OCI-LY1 (cell line): ENCODE measurements at regions not wholly inside any gene's neighbourhood (a gene's known extent, or its start where the extent isn't known, plus 50 kb on each side); places are given as distances from the start of the nearest gene placed in this dataset.

Source experiments
- H2AFZ ChIP-seq: fragments of 200-600 bp; sonication (generic), shearing (Covaris generic); 2 replicates; pipeline ENCODE4 v1.6.0; 2014; ENCODE audit warnings: antibody characterized with exemption, mild to moderate bottlenecking, low read length
- H3F3A ChIP-seq: fragments of 200-600 bp; sonication (generic), shearing (Covaris generic); 2 replicates; pipeline ENCODE4 v1.6.0; 2014; ENCODE audit warnings: mild to moderate bottlenecking, antibody characterized with exemption, low read length, moderate library complexity; ENCODE audit not compliant: insufficient read depth
- H3K27ac ChIP-seq: fragments of 200-600 bp; sonication (generic); 2 replicates; pipeline ENCODE4 v1.5.1; 2014; ENCODE audit warnings: low read length, mixed run types, mild to moderate bottlenecking, low read depth; ENCODE audit not compliant: poor library complexity, severe bottlenecking
- H3K27me3 ChIP-seq: fragments of 200-600 bp; sonication (generic); 2 replicates; pipeline ENCODE4 v1.6.0; 2014; ENCODE audit warnings: antibody characterized with exemption, mild to moderate bottlenecking, low read length, moderate library complexity; ENCODE audit not compliant: insufficient read depth
- H3K36me3 ChIP-seq: fragments of 200-600 bp; sonication (generic); 2 replicates; pipeline ENCODE4 v1.6.1; 2014; ENCODE audit warnings: mild to moderate bottlenecking, antibody characterized with exemption, low read length, moderate library complexity, mixed read lengths; ENCODE audit not compliant: insufficient read depth
- H3K4me1 ChIP-seq: fragments of 200-600 bp; sonication (generic); 2 replicates; pipeline ENCODE4 v1.5.1; 2014; ENCODE audit warnings: mild to moderate bottlenecking, low read length, moderate library complexity; ENCODE audit not compliant: insufficient read depth, severe bottlenecking
- H3K4me2 ChIP-seq: fragments of 200-600 bp; sonication (generic), shearing (Covaris generic); 2 replicates; pipeline ENCODE4 v1.6.1; 2014; ENCODE audit warnings: low read length
- H3K4me3 ChIP-seq: fragments of 200-600 bp; sonication (generic); 2 replicates; pipeline ENCODE4 v1.5.1; 2014; ENCODE audit warnings: low read length, low read depth, mild to moderate bottlenecking, mixed read lengths; ENCODE audit not compliant: poor library complexity, severe bottlenecking
- H3K79me2 ChIP-seq: fragments of 200-600 bp; shearing (Covaris generic); 2 replicates; pipeline ENCODE4 v1.6.1; 2016; ENCODE audit warnings: mixed run types, low read length, mixed read lengths; ENCODE audit not compliant: insufficient read depth
- H3K9ac ChIP-seq: fragments of 200-600 bp; sonication (generic), shearing (Covaris generic); 2 replicates; pipeline ENCODE4 v1.6.1; 2014; ENCODE audit warnings: mild to moderate bottlenecking, low read length, mixed read lengths
- H3K9me2 ChIP-seq: fragments of 200-600 bp; sonication (generic), shearing (Covaris generic); 2 replicates; pipeline ENCODE4 v1.6.1; 2014; ENCODE audit warnings: low read depth, mild to moderate bottlenecking, low read length, mixed read lengths
- H3K9me3 ChIP-seq: fragments of 200-600 bp; shearing (Covaris generic); 2 replicates; pipeline ENCODE4 v1.6.1; 2014; ENCODE audit warnings: low read length, mixed read lengths
- H4K20me1 ChIP-seq: fragments of 200-600 bp; sonication (generic), shearing (Covaris generic); 2 replicates; pipeline ENCODE4 v1.6.0; 2016; ENCODE audit warnings: mild to moderate bottlenecking, low read length; ENCODE audit not compliant: insufficient read depth
- CTCF ChIP-seq: fragments of 200-600 bp; sonication (generic), shearing (Covaris generic); IDR thresholded peaks from 2 replicates; pipeline ENCODE4 v1.5.1; 2017; ENCODE audit warnings: mild to moderate bottlenecking, antibody characterized with exemption, low read length, moderate library complexity, mixed read lengths
- EZH2 ChIP-seq: fragments of 200-600 bp; sonication (generic), shearing (Covaris generic); IDR thresholded peaks from 2 replicates; pipeline ENCODE4 v1.8.0; 2017; ENCODE audit warnings: borderline replicate concordance, mixed run types, mild to moderate bottlenecking, antibody characterized with exemption, low read length, moderate library complexity, mixed read lengths

- H3K27ac ChIP-seq = no peak overlapping the region
- no peaks in the 10 kb centered on the region for H3K9me3 ChIP-seq
- no peaks in the 10 kb centered on the region for H3K4me1 ChIP-seq
- H3F3A ChIP-seq = no peaks in the 10 kb centered on the region
- no peak overlapping the region for H3K9ac ChIP-seq
- no peaks in the 10 kb centered on the region for H3K27me3 ChIP-seq
- H4K20me1 ChIP-seq = no peaks in the 10 kb centered on the region
- H3K36me3 ChIP-seq = no peaks in the 10 kb centered on the region
- H2AFZ ChIP-seq = no peak overlapping the region
- H3K79me2 ChIP-seq = no peaks in the 10 kb centered on the region
- H3K9me2 ChIP-seq = no peaks in the 10 kb centered on the region
- H3K4me2 ChIP-seq = no peak overlapping the region
- H3K4me3 ChIP-seq = no peak overlapping the region
- TF ChIP-seq CTCF (no peak), EZH2 (no peak)
Measured at GRCh38 chr9:135356796-135357195, 122.8 kb upstream of the PPP1R26 start.

GRCh38 chr9:135357863-135358551 lies 121.6 kb upstream of the PPP1R26 start:
- Histone ChIP-seq H3K27me3 (no peaks in the 10 kb centered on the region), H3K9ac (no peak overlapping the region), H4K20me1 (no peaks in the 10 kb centered on the region), H2AFZ (no peak overlapping the region), H3K4me3 (no peak overlapping the region), H3K27ac (no peak overlapping the region), H3K4me2 (no peak overlapping the region), H3K9me3 (no peaks in the 10 kb centered on the region), H3K9me2 (no peaks in the 10 kb centered on the region), H3F3A (no peaks in the 10 kb centered on the region), H3K4me1 (no peaks in the 10 kb centered on the region), H3K79me2 (no peaks in the 10 kb centered on the region), H3K36me3 (no peaks in the 10 kb centered on the region)
- no peak for TF ChIP-seq EZH2
- TF ChIP-seq CTCF = no peak

GRCh38 chr9:135358552-135358940 lies 121.0 kb upstream of the PPP1R26 start:
- no peak overlapping the region for H3K4me3 ChIP-seq
- no peak for TF ChIP-seq EZH2
- no peak for TF ChIP-seq CTCF

More at GRCh38 chr9:135358552-135358940, 121.0 kb upstream of the PPP1R26 start:
- Histone ChIP-seq H3K4me1 (no peaks in the 10 kb centered on the region), H3K27ac (no peak overlapping the region), H4K20me1 (no peaks in the 10 kb centered on the region), H3F3A (no peaks in the 10 kb centered on the region), H3K9me3 (no peaks in the 10 kb centered on the region), H2AFZ (no peak overlapping the region), H3K27me3 (no peaks in the 10 kb centered on the region; the same call in 1 of the 2 replicates), H3K36me3 (no peaks in the 10 kb centered on the region), H3K4me2 (no peak overlapping the region), H3K9me2 (no peaks in the 10 kb centered on the region), H3K79me2 (no peaks in the 10 kb centered on the region), H3K9ac (no peak overlapping the region)
